ENCODE measurements at regions not wholly inside any gene's neighbourhood (a gene's known extent, or its start where the extent isn't known, plus 50 kb on each side); places are given as distances from the start of the nearest gene placed in this dataset.
A peak's percentile ranks its signal among the peaks of the same experiment; 100 is the strongest.
"Not testable (repeated sequence)": the region's sequence is repeated elsewhere in the genome, so short reads cannot be mapped to it uniquely, and the experiment has no call there.

DNA sequence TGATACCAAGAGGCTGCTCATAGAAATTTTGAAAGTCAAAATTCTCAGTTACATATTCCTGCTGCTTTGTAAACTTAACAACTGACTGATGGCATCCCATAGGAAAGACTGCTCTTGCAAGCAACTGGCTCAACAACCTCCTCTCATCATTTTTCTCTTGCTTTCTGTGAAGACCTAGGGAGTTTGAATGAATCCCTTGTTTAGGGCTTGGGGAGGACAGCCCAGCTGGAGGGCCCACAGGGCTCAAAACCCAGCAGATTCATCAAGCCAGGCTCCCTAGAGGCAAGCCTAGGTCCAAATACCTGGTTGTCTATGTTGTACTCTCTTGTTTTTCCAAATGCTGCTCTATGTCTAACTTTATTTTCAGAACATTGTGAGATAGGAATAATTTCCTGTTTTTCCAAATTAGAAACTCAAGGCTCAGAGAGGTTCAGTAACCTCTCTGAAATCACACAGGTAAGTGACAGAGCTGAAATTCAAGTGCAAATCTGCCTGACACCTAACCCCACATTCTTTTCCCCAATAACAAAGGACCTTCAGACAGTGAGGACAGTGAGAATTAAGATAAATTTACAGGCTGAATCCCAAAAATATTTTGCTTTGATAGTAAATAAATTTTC, 558.9 kb upstream of the KLF4 start:
- CTCF ChIA-PET, result interaction anchor here (0.8 to 0.9 kb wide), 2 partner anchors 158 to 551 kb away, joined by 3 to 4 read pairs; no protein-coding TSS in a partner anchor
- no peak for DNase-seq (ENCODE audit: low spot score)
- POLR2A ChIA-PET (ENCODE audit: low non-redundant PET), result no interaction called here
- H3K27ac ChIP-seq, result peak overlapping the region; percentile 86
- TF ChIP-seq, protein P1, sequence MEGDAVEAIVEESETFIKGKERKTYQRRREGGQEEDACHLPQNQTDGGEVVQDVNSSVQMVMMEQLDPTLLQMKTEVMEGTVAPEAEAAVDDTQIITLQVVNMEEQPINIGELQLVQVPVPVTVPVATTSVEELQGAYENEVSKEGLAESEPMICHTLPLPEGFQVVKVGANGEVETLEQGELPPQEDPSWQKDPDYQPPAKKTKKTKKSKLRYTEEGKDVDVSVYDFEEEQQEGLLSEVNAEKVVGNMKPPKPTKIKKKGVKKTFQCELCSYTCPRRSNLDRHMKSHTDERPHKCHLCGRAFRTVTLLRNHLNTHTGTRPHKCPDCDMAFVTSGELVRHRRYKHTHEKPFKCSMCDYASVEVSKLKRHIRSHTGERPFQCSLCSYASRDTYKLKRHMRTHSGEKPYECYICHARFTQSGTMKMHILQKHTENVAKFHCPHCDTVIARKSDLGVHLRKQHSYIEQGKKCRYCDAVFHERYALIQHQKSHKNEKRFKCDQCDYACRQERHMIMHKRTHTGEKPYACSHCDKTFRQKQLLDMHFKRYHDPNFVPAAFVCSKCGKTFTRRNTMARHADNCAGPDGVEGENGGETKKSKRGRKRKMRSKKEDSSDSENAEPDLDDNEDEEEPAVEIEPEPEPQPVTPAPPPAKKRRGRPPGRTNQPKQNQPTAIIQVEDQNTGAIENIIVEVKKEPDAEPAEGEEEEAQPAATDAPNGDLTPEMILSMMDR (conservative IDR thresholded peaks at IDR 0.05; ENCODE audit: low read depth), result no peak

DNA sequence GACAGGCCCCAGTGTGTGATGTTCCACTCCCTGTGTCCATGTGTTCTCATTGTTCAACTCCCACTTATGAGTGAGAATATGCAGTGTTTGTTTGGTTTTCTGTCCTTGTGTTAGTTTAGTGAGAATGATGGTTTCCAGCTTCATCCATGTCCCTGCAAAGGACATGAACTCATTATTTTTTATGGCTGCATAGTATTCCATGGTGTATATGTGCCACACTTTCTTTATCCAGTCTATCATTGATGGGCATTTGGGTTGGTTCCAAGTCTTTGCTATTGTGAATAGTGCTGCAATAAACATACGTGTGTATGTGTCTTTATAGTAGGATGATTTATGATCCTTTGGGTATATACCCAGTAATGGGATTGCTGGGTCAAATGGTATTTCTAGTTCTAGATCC, 558.2 kb upstream of the KLF4 start:
- POLR2A ChIA-PET (ENCODE audit: low non-redundant PET); DNase-seq (ENCODE audit: low spot score); H3K27ac ChIP-seq: not testable (repeated sequence)
- CTCF ChIA-PET, result interaction anchor here (0.8 kb wide), 1 partner anchor 550 kb away, joined by 4 read pairs; no protein-coding TSS in a partner anchor

DNA sequence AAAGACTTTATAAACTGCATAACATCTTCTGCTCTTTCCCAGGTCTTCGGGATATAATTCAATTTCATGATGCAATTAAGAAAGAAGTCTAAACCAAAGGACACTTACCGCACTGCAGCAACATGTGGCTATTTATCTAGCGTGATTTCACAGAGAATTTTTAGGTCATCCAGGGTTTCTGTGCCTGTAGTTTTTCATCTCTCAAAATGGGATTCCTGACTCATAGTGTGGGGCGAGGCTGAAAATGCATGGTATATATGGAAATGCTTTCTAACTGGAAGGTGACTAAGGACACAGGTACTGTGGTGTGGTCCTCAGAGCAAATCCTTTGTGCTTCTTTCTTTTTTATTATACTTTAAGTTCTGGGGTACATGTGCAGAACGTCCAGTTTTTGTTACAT, 557.7 kb upstream of the KLF4 start:
- TF ChIP-seq, protein P1 (conservative IDR thresholded peaks at IDR 0.05; ENCODE audit: low read depth), result no peak
- ChIA-PET CTCF (no interaction called here), POLR2A (ENCODE audit: low non-redundant PET) (no interaction called here)
- DNase-seq (ENCODE audit: low spot score), result no peak
- no peak overlapping the region for H3K27ac ChIP-seq

DNA sequence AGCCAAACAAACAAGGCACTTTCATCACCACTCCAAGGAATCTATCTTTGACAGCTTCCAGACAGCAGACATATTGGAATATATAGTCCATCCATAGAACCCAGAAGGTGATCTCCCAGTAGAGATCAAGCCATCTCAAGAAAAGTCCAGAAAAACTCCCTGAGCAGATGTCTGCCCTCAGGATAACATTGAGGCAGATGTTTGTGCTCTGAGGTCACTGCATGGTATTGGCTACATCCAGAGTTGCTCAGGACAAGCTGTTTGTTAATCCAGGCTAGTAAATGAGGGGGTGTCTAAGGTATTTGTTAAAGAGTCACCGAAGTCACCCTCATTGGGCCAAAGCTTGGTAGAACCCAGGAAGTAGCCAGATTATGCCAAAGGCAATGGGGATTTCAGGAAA, 556.3 kb upstream of the KLF4 start:
- H3K27ac ChIP-seq, result no peak overlapping the region
- ChIA-PET CTCF (interaction anchor here (0.6 kb wide), 1 partner anchor 391 kb away, joined by 6 read pairs; no protein-coding TSS in a partner anchor), POLR2A (ENCODE audit: low non-redundant PET) (no interaction called here)
- no peak for DNase-seq (ENCODE audit: low spot score)
- TF ChIP-seq, protein P1 (conservative IDR thresholded peaks at IDR 0.05; ENCODE audit: low read depth), result no peak

DNA sequence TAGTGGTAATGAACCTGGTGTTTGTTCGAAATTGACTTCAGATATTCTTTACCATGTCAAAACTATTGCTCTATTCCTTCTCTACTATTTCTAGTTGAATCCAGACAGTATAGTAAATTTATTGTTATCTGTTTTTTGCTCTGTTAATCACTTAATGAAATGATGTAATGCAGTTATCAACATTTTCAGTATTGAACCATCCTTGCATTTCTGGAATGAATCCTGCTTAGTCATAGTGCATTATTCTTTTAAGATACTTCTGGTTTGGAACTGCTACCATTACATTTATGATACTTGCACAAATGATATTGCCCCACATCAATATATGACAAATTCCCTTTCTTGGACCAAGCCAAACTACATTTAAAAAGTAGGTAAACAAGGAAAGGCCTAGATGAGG, 554.0 kb upstream of the KLF4 start:
- DNase-seq (ENCODE audit: low spot score), result no peak
- POLR2A ChIA-PET (ENCODE audit: low non-redundant PET), result no interaction called here
- TF ChIP-seq, protein P1 (conservative IDR thresholded peaks at IDR 0.05; ENCODE audit: low read depth), result no peak
- CTCF ChIA-PET, result no interaction called here
- H3K27ac ChIP-seq, result no peak overlapping the region

DNA sequence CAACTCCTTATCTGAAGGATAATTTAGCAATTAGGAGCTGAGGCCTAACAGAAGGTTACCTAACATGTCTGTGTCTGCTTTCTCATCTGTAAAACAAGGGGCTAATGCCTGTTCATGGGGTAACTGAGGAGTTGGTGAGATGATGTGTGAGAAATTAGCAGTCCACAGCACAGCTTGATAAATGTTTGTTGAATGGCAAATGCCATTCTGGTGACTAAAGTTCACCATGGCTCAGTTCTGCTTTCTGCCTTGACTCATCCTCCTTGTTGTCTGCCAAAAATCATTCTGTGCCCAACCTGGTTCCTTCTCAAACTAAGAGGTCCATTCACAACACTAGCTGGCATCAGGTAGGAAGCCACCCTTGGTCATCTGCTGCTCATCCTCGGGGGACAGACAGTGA, 552.0 kb upstream of the KLF4 start:
- peak; percentile 91 for DNase-seq (ENCODE audit: low spot score)
- POLR2A ChIA-PET (ENCODE audit: low non-redundant PET), result no interaction called here
- CTCF ChIA-PET, result interaction anchor here (0.5 to 0.9 kb wide), 5 partner anchors 30 to 720 kb away, joined by 3 to 7 read pairs (median 3); no protein-coding TSS in a partner anchor
- TF ChIP-seq, protein P1 (conservative IDR thresholded peaks at IDR 0.05; ENCODE audit: low read depth), result no peak
- H3K27ac ChIP-seq, result peak overlapping the region; percentile 70

DNA sequence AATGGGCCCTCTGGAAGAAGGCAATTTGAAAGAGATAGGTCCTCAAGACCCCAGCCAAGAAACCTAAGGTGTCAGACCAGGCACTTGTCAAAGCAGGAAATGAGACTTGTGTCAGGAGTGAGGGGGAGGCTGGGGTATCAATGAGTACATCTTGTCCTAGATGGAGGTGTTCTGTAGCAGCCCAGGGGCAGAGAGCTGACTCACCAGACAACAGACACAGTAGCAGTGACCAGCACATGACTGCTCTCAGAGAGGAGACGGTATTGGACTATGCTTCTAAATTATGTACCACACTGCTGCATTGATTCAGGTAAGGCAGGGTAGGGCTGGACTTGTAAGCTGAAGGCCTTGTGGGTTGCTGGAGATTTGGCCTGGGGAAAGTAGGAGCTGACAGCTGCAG, 551.2 kb upstream of the KLF4 start:
- peak overlapping the region; percentile 76 for H3K27ac ChIP-seq
- ChIA-PET POLR2A (ENCODE audit: low non-redundant PET) (no interaction called here), CTCF (interaction anchor here (0.6 to 0.7 kb wide), 3 partner anchors 301 to 553 kb away, joined by 3 to 4 read pairs (median 4); no protein-coding TSS in a partner anchor)
- TF ChIP-seq, protein P1 (conservative IDR thresholded peaks at IDR 0.05; ENCODE audit: low read depth), result no peak
- peak; percentile 87 for DNase-seq (ENCODE audit: low spot score)
